ENCODE measurements at regions not wholly inside any gene's neighbourhood (a gene's known extent, or its start where the extent isn't known, plus 50 kb on each side); places are given as distances from the start of the nearest gene placed in this dataset.

- TF ChIP-seq, protein P1, sequence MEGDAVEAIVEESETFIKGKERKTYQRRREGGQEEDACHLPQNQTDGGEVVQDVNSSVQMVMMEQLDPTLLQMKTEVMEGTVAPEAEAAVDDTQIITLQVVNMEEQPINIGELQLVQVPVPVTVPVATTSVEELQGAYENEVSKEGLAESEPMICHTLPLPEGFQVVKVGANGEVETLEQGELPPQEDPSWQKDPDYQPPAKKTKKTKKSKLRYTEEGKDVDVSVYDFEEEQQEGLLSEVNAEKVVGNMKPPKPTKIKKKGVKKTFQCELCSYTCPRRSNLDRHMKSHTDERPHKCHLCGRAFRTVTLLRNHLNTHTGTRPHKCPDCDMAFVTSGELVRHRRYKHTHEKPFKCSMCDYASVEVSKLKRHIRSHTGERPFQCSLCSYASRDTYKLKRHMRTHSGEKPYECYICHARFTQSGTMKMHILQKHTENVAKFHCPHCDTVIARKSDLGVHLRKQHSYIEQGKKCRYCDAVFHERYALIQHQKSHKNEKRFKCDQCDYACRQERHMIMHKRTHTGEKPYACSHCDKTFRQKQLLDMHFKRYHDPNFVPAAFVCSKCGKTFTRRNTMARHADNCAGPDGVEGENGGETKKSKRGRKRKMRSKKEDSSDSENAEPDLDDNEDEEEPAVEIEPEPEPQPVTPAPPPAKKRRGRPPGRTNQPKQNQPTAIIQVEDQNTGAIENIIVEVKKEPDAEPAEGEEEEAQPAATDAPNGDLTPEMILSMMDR (IDR thresholded peaks at IDR 0.05; ENCODE audit: low read depth, low read length): no peak
- H3K4me3 ChIP-seq (replicated peaks in 1 of 2; ENCODE audit: low read depth in 2 of 2, low read length in 2 of 2): no peak overlapping the region
- DNase-seq (ENCODE audit: low read depth in 2 of 2): no peak
Measured at GRCh38 chr2:129074298-129074920, 755.7 kb upstream of the HS6ST1 start.

DNA sequence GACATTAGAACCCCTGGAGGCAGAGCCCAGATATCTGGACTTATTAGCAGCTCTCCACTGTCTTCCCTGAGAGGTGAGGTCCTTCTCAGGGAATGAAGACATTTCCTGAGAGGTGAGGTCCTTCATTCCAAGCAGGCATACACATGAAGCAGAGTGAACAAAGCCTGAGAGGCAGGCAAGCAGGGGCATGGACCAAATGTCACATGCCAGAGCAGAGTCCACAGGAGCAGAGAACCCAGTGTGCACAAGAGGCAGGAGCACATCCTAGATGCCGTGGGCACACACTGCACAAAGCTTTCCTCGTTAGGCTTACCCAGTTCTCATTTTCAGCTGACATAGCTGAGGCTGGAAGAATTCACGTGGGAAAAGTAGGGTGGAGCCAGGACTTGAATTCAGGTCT, 759.9 kb upstream of the HS6ST1 start:
- DNase-seq (ENCODE audit: low read depth in 2 of 2): no peak
- H3K4me3 ChIP-seq (replicated peaks in 1 of 2; ENCODE audit: low read depth in 2 of 2, low read length in 2 of 2): no peak overlapping the region
- TF ChIP-seq, protein P1 (IDR thresholded peaks at IDR 0.05; ENCODE audit: low read depth, low read length): no peak

DNA sequence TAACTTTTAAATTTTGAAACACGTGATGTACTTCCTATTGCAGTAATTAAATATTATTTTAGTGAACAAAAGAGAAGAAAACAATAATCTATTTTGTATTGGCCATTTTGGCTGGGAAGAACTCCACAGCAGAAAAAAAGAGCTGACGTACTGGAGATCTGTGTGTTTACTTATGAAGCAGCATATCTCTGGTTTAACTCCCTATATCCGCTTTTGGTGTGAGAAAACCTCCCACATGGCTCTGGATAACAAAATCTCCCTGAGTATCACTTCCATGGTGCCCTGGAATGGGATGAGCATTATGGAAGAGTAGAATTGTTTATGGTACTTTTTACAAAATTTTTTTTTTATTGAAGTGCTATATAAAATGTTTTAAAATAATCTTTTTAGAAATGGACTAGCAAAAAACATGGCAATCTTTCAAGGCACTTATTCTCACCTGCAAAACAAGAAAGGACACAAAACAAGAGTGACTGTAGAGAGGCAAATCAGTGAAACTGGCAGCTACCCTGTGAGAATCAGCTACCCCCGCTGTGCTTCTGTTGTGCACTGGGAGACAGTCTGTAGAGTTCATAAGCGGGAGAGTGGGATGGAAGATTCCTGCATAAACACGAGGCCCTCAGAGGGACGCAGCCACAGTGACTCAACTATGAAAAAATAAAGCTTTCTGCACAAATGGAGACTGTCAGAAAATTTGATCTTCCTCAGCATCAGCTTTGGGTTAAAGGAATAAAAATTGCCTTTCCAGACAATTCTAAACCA, 762.2 kb upstream of the HS6ST1 start:
- peak in 1 of 2 donors; percentile 27 for DNase-seq (ENCODE audit: low read depth in 2 of 2)
- no peak overlapping the region for H3K4me3 ChIP-seq (replicated peaks in 1 of 2; ENCODE audit: low read depth in 2 of 2, low read length in 2 of 2)
- TF ChIP-seq, protein P1 (IDR thresholded peaks at IDR 0.05; ENCODE audit: low read depth, low read length): no peak

DNA sequence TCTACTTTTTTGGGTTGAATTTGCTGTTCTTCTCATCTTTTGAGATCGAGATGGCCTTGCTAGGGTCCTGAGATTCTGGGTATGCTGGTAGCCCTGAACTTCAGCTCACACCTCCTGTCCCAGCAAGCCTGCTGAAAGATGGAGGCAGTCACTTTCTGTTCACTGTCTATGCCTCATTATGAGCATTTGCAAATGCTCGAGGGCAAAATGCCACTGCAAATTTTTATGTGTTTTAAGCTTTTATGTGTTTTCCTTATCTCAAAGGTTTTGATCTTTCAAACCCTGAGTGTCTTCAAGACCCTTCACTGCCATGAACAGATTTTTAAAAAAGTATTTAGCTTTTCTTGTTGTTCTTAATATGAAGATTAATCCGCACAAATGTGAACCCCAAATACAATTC, 766.7 kb upstream of the HS6ST1 start:
- H3K4me3 ChIP-seq (replicated peaks in 1 of 2; ENCODE audit: low read depth in 2 of 2, low read length in 2 of 2): no peak overlapping the region
- TF ChIP-seq, protein P1 (IDR thresholded peaks at IDR 0.05; ENCODE audit: low read depth, low read length): no peak
- no peak for DNase-seq (ENCODE audit: low read depth in 2 of 2)

GRCh38 chr2:129087133-129087813, 768.6 kb upstream of the HS6ST1 start:
- peak; percentile 4 to 86 for DNase-seq (ENCODE audit: low read depth in 2 of 2)
- no peak overlapping the region for H3K4me3 ChIP-seq (replicated peaks in 1 of 2; ENCODE audit: low read depth in 2 of 2, low read length in 2 of 2)
- TF ChIP-seq, protein P1 (IDR thresholded peaks at IDR 0.05; ENCODE audit: low read depth, low read length): no peak

- DNase-seq (ENCODE audit: low read depth in 2 of 2): no peak
- no peak overlapping the region for H3K4me3 ChIP-seq (replicated peaks in 1 of 2; ENCODE audit: low read depth in 2 of 2, low read length in 2 of 2)
- TF ChIP-seq, protein P1 (IDR thresholded peaks at IDR 0.05; ENCODE audit: low read depth, low read length): no peak
Measured at GRCh38 chr2:129091620-129092019, 773.0 kb upstream of the HS6ST1 start.
